Heart right ventricle (tissue), 16 donors: ENCODE measurements at regions not wholly inside any gene's neighbourhood (a gene's known extent, or its start where the extent isn't known, plus 50 kb on each side); places are given as distances from the start of the nearest gene placed in this dataset.

Experiments used
- ATAC-seq, 8 donors: fragments of 200-7000 bp; cut with Tn5 transposase; one replicate each; pipeline ENCODE4 v1.9.1; 2020; ENCODE audit warnings: mild to moderate bottlenecking in 8 of 8, moderate library complexity in 8 of 8, moderate number of reproducible peaks in 1 of 8
- DNase-seq, 2 donors: peaks; one replicate each; pipeline ENCODE4 v3.0.0-alpha.2; 2020
- H3K27ac ChIP-seq, 10 donors: fragments of 200-600 bp; sonication (generic) in 2 of 10; one replicate each; pipeline versions ENCODE4 v1.5.0 to v1.8.0; 2020 to 2022; ENCODE audit warnings: mild to moderate bottlenecking in 3 of 10
- H3K27me3 ChIP-seq, 7 donors: fragments of 200-600 bp; one replicate each; pipeline ENCODE4 v1.8.0; 2021 to 2022; ENCODE audit warnings: mild to moderate bottlenecking in 2 of 7
- H3K36me3 ChIP-seq, 9 donors: fragments of 200-600 bp; sonication (generic) in 1 of 9; one replicate each; pipeline versions ENCODE4 v1.5.0 to v1.8.0; 2020 to 2022; ENCODE audit warnings: mild to moderate bottlenecking in 2 of 9
- H3K4me1 ChIP-seq, 9 donors: fragments of 200-600 bp; sonication (generic) in 1 of 9; one replicate each; pipeline versions ENCODE4 v1.5.0 to v1.8.0; 2020 to 2022; ENCODE audit warnings: mild to moderate bottlenecking in 4 of 9
- H3K4me3 ChIP-seq, 10 donors: fragments of 200-600 bp; sonication (generic) in 2 of 10; one replicate each; pipeline versions ENCODE4 v1.5.0 to v1.8.0; 2020 to 2022; ENCODE audit warnings: mild to moderate bottlenecking in 7 of 10, moderate library complexity in 2 of 10
- H3K9me3 ChIP-seq, 11 donors: fragments of 200-600 bp in 10 of 11; sonication (generic) in 2 of 11; one replicate each; pipeline versions ENCODE4 v1.5.0 to v1.8.0; 2013 to 2022; ENCODE audit warnings: mild to moderate bottlenecking in 2 of 11, control low read depth in 1 of 11, moderate library complexity in 1 of 11
- WGBS, 2 donors: extraction: QIAGEN DNeasy Blood & Tissue Kit; methylation state at CpG; one replicate each; pipeline ENCODE4 v1.1.7; 2013; ENCODE audit warnings: inconsistent platforms in 1 of 2; 5-methylcytosine and 5-hydroxymethylcytosine counted together
- intact Hi-C, 10 donors: fragments of 100-400 bp; cut with DNase I; formaldehyde crosslinking; loops; one replicate each; pipeline versions ENCODE4 v1.11.1 to v1.14.2; 2022
- TF ChIP-seq, protein P1 (sequence below), 9 donors: fragments of 200-600 bp; sonication (generic) in 2 of 9; IDR thresholded peaks; one replicate each; pipeline versions ENCODE4 v1.5.0 to v1.8.0; 2021 to 2022; ENCODE audit warnings: antibody characterized with exemption in 9 of 9, mild to moderate bottlenecking in 5 of 9, moderate library complexity in 1 of 9
- donor health status: Arrhythmogenic right ventricular cardiomyopathy.
- donor health status: ischemic (EF 13 %, LVEDD 7.1; RV severe dilation, severe dysfunction).
- donor health status: healthy with polysubstance abuse.
- donor health status: DM: no; HTN: yes; CAD: no.
- donor health status: DM: no; HTN: no; CAD: no.
- donor health status: ischemic (EF 25% LVEDD 6.9; RV normal size, moderate dysfunction).
- donor health status: ischemic (EF 25% LVEDD 5.7; RV mildly dilated, moderate dysfunction).
- donor health status: healthy.
- donor health status: DM: yes; HTN: yes; CAD: no.
- donor health status: Ischemic cardiomyopathy.
- donor health status: ischemic (EF 35%, LVEDD 5.7; RV mildly dilated, moderate dysfunction).
- donor health status: nonischemic (EF 11% LVEDD 7.7; RV severe dilation, severe dysfunction).
- donor health status: DM: yes; HTN: yes; CAD: no.
- donor health status: PGD.
- donor health status: ischemic (EF 29% LVEDD 5.4; RV normal size, mild dysfunction).
- donor health status: nonischemic (EF 23%, LVEDD 6.1; RV moderate dilation, normal function).

DNA sequence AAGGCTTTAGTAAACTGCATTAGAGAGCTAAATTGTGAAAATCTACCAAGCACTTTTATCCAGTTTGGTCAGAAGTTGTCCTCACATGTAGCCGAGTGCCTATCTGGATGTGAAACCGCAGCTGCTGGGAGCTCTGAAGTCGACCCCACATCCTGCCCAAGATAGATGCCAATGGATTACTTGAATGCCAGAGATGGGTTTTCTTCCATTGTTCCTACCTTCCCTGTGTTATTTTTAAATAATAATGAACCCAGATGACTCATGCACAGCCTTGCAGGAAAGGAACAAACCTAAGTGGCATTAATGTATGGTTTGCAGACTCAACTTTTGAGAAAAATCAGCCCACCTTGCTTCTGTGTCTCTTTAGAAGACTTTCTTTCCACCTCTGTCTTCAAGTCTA, 408.5 kb downstream of the FBXO15 start:
- Histone ChIP-seq H3K36me3 (no peaks in the 10 kb centered on the region), H3K27me3 (no peaks in the 10 kb centered on the region), H3K9me3 (no peaks in the 10 kb centered on the region), H3K4me1 (peaks cover 0 to 10% (median 0%) of the 10 kb centered on the region in 9 donors), H3K27ac (no peak overlapping the region), H3K4me3 (no peak overlapping the region)
- WGBS, 2 donors: 70 to 78% methylated on average over 3 of the region's 3 CpGs
- intact Hi-C loops: no loop called here
- ATAC-seq (no peak), DNase-seq (no peak)
- TF ChIP-seq, protein P1, sequence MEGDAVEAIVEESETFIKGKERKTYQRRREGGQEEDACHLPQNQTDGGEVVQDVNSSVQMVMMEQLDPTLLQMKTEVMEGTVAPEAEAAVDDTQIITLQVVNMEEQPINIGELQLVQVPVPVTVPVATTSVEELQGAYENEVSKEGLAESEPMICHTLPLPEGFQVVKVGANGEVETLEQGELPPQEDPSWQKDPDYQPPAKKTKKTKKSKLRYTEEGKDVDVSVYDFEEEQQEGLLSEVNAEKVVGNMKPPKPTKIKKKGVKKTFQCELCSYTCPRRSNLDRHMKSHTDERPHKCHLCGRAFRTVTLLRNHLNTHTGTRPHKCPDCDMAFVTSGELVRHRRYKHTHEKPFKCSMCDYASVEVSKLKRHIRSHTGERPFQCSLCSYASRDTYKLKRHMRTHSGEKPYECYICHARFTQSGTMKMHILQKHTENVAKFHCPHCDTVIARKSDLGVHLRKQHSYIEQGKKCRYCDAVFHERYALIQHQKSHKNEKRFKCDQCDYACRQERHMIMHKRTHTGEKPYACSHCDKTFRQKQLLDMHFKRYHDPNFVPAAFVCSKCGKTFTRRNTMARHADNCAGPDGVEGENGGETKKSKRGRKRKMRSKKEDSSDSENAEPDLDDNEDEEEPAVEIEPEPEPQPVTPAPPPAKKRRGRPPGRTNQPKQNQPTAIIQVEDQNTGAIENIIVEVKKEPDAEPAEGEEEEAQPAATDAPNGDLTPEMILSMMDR (IDR thresholded peaks at IDR 0.05): no peak

DNA sequence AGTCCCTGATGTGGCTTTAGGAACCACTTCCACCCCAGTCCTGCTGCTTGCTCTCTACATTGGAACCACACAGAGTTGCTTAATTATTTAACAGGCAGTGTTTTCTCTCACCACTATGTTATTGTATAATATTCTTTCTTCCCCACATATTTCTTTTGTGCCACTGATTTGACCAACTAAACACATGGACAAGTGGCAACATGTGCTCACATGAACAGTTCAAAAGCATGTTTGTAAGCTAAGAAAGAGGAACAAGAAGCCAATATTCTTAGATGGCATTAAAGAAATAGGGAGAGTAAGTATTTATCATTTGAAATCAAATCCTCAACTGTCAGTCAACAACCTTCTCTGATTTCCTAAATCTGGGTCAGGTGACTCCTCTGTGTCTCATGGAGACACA, 409.6 kb downstream of the FBXO15 start:
- intact Hi-C loops: no loop called here
- TF ChIP-seq, protein P1 (IDR thresholded peaks at IDR 0.05): no peak
- DNase-seq: no peak

DNA sequence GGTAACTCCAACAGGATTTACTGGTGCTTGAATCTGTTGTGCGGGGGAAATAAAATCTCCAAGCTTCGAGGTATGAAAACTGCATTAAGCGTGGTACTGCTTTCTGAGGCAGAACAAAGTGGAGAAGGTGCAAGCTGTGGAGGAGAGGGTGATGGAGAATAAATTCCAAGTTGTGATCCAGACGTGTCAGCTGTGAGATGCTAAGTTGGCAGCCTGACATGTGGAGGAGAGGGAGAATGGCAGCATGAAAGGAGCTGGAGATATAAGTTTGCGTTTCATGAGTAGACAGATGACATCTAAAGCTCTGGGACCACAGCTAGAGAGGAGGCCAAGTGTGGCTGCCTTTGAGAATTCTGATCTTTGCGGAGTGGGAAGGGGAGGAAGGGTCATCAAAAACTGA, 411.8 kb downstream of the FBXO15 start:
- Histone ChIP-seq H3K4me1 (no peaks in the 10 kb centered on the region), H3K9me3 (peaks cover 0 to 4% (median 0%) of the 10 kb centered on the region in 11 donors), H3K27ac (no peak overlapping the region), H3K4me3 (no peak overlapping the region), H3K27me3 (no peaks in the 10 kb centered on the region), H3K36me3 (no peaks in the 10 kb centered on the region)
- no peak for ATAC-seq
- no peak for DNase-seq
- intact Hi-C loops: no loop called here
- TF ChIP-seq, protein P1 (IDR thresholded peaks at IDR 0.05): no peak
- WGBS, 2 donors: 69 to 70% methylated on average over 6 of the region's 6 CpGs

More for the DNA sequence above, 409.6 kb downstream of the FBXO15 start:
- Histone ChIP-seq H3K4me1 (peaks cover 0 to 10% (median 0%) of the 10 kb centered on the region in 9 donors), H3K9me3 (no peaks in the 10 kb centered on the region), H3K27me3 (no peaks in the 10 kb centered on the region), H3K36me3 (no peaks in the 10 kb centered on the region), H3K4me3 (no peak overlapping the region), H3K27ac (no peak overlapping the region)
- no peak for ATAC-seq

DNA sequence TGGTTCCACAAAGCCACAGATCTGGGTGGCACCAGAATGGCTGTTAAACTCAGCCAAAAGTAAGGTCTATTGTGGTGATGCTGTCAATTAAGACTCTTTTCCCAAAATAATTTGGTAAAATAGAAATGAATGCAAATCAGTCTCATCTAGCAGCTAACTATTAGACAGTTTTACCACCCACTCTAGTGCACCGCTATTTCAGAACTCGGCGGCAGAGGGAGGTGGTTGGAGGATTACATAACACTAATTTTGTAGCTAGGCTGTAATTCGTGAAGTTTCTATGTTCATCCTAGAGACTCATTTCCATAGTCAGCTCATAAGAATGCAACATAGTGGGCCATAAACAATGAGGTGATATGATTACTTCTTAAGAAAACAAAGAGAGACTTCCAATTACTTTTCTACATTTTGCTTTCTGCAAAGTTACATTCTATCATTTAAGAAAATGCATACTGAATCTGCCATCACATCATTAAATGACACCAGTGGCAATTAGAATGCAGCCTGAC, 413.8 kb downstream of the FBXO15 start:
- Histone ChIP-seq H3K9me3 (peaks cover 0 to 16% (median 0%) of the 10 kb centered on the region in 11 donors), H3K4me1 (no peaks in the 10 kb centered on the region), H3K4me3 (no peak overlapping the region), H3K36me3 (no peaks in the 10 kb centered on the region), H3K27me3 (no peaks in the 10 kb centered on the region), H3K27ac (no peak overlapping the region)
- intact Hi-C loops: no loop called here
- no peak for DNase-seq
- ATAC-seq: no peak
- TF ChIP-seq, protein P1 (IDR thresholded peaks at IDR 0.05): no peak
- WGBS, 2 donors: 95 to 96% methylated on average over 4 of the region's 4 CpGs
